CD14-positive monocyte (primary cell): ENCODE measurements at regions not wholly inside any gene's neighbourhood (a gene's known extent, or its start where the extent isn't known, plus 50 kb on each side); places are given as distances from the start of the nearest gene placed in this dataset.

ENCODE experiments used
- DNase-seq, 3 donors: peaks; one replicate each; pipeline ENCODE4 v3.0.0-alpha.2; 2011 to 2022
- H2AFZ ChIP-seq: 2 replicates; pipeline ENCODE4 v1.6.0; 2012; ENCODE audit warnings: mild to moderate bottlenecking, low read depth, low read length, inconsistent platforms; ENCODE audit not compliant: insufficient read depth, poor library complexity, severe bottlenecking
- H3K27ac ChIP-seq, 2 donors: 1 replicate in 1 of 2; 2 replicates in 1 of 2; pipeline ENCODE4 v1.5.1; 2012 to 2013; ENCODE audit warnings: low read length in 2 of 2, control low read depth in 1 of 2, inconsistent platforms in 1 of 2, low read depth in 1 of 2, mild to moderate bottlenecking in 1 of 2
- H3K27me3 ChIP-seq, 2 donors: one replicate each; pipeline versions ENCODE4 v1.6.0 to v1.6.1; 2011 to 2013; ENCODE audit warnings: low read length in 2 of 2; ENCODE audit not compliant: control insufficient read depth in 2 of 2, insufficient read depth in 2 of 2
- H3K36me3 ChIP-seq, 2 donors: replicated peaks in 1 of 2; 1 replicate in 1 of 2; 2 replicates in 1 of 2; pipeline versions ENCODE4 v1.5.1 to v1.6.1; 2012 to 2013; ENCODE audit warnings: low read length in 2 of 2, control low read depth in 1 of 2, inconsistent platforms in 1 of 2, mild to moderate bottlenecking in 1 of 2; ENCODE audit not compliant: insufficient read depth in 2 of 2, control insufficient read depth in 1 of 2
- H3K4me1 ChIP-seq, 2 donors: 1 replicate in 1 of 2; 2 replicates in 1 of 2; pipeline versions ENCODE4 v1.5.1 to v1.6.1; 2012 to 2013; ENCODE audit warnings: low read length in 2 of 2, control low read depth in 1 of 2, inconsistent platforms in 1 of 2, mild to moderate bottlenecking in 1 of 2, moderate library complexity in 1 of 2; ENCODE audit not compliant: insufficient read depth in 2 of 2, control insufficient read depth in 1 of 2
- H3K4me2 ChIP-seq: replicated peaks from 2 replicates; pipeline ENCODE3; 2012; ENCODE audit warnings: low read length, moderate library complexity, mild to moderate bottlenecking; ENCODE audit not compliant: poor library complexity, severe bottlenecking; ENCODE audit errors: extremely low read depth
- H3K4me3 ChIP-seq, 3 experiments: fragments of 200-600 bp in 1 of 3; sonication (generic) in 1 of 3; replicated peaks in 1 of 3; 1 replicate in 2 of 3; 2 replicates in 1 of 3; pipeline ENCODE4 v1.5.1; 2011 to 2013; ENCODE audit warnings: low read length in 3 of 3, mild to moderate bottlenecking in 3 of 3, control low read depth in 2 of 3, low read depth in 2 of 3, inconsistent platforms in 1 of 3, moderate library complexity in 1 of 3
- H3K79me2 ChIP-seq: 2 replicates; pipeline ENCODE4 v1.6.0; 2012; ENCODE audit warnings: mild to moderate bottlenecking, control low read depth, inconsistent platforms, low read length, moderate library complexity; ENCODE audit not compliant: insufficient read depth
- H3K9ac ChIP-seq: 2 replicates; pipeline ENCODE4 v1.6.0; 2017; ENCODE audit warnings: low read length, mild to moderate bottlenecking; ENCODE audit not compliant: insufficient read depth, poor library complexity, severe bottlenecking
- H3K9me3 ChIP-seq, 2 donors: replicated peaks in 1 of 2; 1 replicate in 1 of 2; 2 replicates in 1 of 2; pipeline versions ENCODE4 v1.5.1 to v1.6.1; 2012 to 2013; ENCODE audit warnings: low read length in 2 of 2, control low read depth in 1 of 2; ENCODE audit not compliant: control insufficient read depth in 1 of 2, insufficient read depth in 1 of 2
- H4K20me1 ChIP-seq: 2 replicates; pipeline ENCODE4 v1.6.0; 2012; ENCODE audit warnings: mild to moderate bottlenecking, low read length, control low read depth, moderate library complexity; ENCODE audit not compliant: insufficient read depth
- H3K27ac Mint-ChIP-seq, 7 donors: one replicate each; pipeline ENCODE4 v1.8.0; 2020; ENCODE audit warnings: mild to moderate bottlenecking in 7 of 7, mixed read lengths in 7 of 7, moderate library complexity in 6 of 7, inconsistent platforms in 2 of 7
- H3K27me3 Mint-ChIP-seq, 3 donors: one replicate each; pipeline ENCODE4 v1.8.0; 2021 to 2022; ENCODE audit warnings: low read depth in 3 of 3, mild to moderate bottlenecking in 3 of 3, mixed read lengths in 3 of 3, moderate library complexity in 3 of 3, inconsistent platforms in 1 of 3
- H3K36me3 Mint-ChIP-seq, 2 donors: one replicate each; pipeline ENCODE4 v1.8.0; 2020; ENCODE audit warnings: mixed read lengths in 2 of 2, inconsistent platforms in 1 of 2, mild to moderate bottlenecking in 1 of 2
- H3K4me1 Mint-ChIP-seq: one replicate; pipeline ENCODE4 v1.8.0; 2020; ENCODE audit warnings: mild to moderate bottlenecking, mixed read lengths
- H3K4me3 Mint-ChIP-seq, 2 donors: one replicate each; pipeline ENCODE4 v1.8.0; 2020; ENCODE audit warnings: mild to moderate bottlenecking in 2 of 2, mixed read lengths in 2 of 2, moderate library complexity in 1 of 2
- H3K9me3 Mint-ChIP-seq, 7 donors: one replicate each; pipeline ENCODE4 v1.8.0; 2020 to 2022; ENCODE audit warnings: mixed read lengths in 7 of 7, mild to moderate bottlenecking in 6 of 7, moderate library complexity in 6 of 7, inconsistent platforms in 2 of 7
- CTCF ChIP-seq: fragments of 200-600 bp; IDR thresholded peaks from one replicate; pipeline ENCODE4 v1.8.0; 2022; ENCODE audit warnings: antibody characterized with exemption, mild to moderate bottlenecking
- WGBS: methylation state at CpG from one replicate; pipeline ENCODE4 v1.1.5; 2013; ENCODE audit warnings: missing lambda C conversion rate; ENCODE audit not compliant: insufficient coverage; 5-methylcytosine and 5-hydroxymethylcytosine counted together
- intact Hi-C, 2 donors: fragments of 100-400 bp; cut with micrococcal nuclease; formaldehyde crosslinking; loops; one replicate each; pipeline versions ENCODE4 v1.15.0 to v1.15.1; 2023

DNA sequence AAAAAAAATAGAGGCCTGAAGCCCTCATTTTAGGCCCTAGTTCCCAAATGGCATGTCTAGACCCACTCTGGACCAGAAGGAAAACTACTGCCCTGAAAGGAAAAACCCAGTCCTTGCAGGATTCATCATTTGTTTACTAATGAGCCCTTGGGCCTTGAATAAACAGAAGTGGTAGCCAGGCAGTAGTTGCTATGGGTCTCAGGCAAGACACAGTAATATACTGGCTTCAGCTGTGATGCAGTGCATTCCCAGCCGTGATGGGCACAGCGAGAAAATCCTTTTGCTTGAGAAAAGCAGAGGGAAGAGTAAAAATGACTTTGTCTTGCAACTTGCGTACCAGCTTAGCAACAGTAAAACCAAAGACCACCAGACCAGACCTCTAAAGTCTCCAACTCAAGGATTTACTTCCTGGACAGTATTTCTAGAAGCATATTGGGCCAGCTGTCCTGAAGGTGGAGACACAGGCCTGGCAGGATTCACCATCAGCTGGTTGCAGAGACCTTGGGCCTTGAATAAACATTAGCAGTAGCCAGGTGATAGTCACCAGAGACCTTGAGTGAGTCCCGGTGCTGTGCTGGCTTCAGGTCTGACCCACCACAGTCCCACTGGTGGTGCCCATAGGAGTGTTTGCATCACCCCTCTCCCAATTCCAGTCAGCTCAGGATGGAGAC, 208.3 kb upstream of the SLITRK3 start:
- DNase-seq, result no peak
- Mint-ChIP-seq H3K27ac (no peak overlapping the region), H3K36me3 (no peaks in the 10 kb centered on the region), H3K9me3 (peaks cover 0 to 10% (median 4%) of the 10 kb centered on the region in 7 donors), H3K4me3 (no peak overlapping the region), H3K27me3 (peaks cover 0 to 2% (median 0%) of the 10 kb centered on the region in 3 donors), H3K4me1 (no peaks in the 10 kb centered on the region)
- no peaks in the 10 kb centered on the region for H3K27me3 ChIP-seq
- H3K9ac ChIP-seq, result no peak overlapping the region
- 79% methylated on average over 2 of the region's 4 CpGs for WGBS
- no peaks in the 10 kb centered on the region for H3K36me3 ChIP-seq
- H4K20me1 ChIP-seq, result no peaks in the 10 kb centered on the region
- H3K4me2 ChIP-seq, result no peak overlapping the region
- H3K79me2 ChIP-seq, result no peaks in the 10 kb centered on the region
- peaks cover 8 to 12% of the 10 kb centered on the region in 2 donors for H3K9me3 ChIP-seq
- intact Hi-C loops, result no loop called here
- no peak overlapping the region for H2AFZ ChIP-seq
- no peak overlapping the region for H3K27ac ChIP-seq
- no peak for TF ChIP-seq CTCF
- no peaks in the 10 kb centered on the region for H3K4me1 ChIP-seq
- no peak overlapping the region for H3K4me3 ChIP-seq

DNA sequence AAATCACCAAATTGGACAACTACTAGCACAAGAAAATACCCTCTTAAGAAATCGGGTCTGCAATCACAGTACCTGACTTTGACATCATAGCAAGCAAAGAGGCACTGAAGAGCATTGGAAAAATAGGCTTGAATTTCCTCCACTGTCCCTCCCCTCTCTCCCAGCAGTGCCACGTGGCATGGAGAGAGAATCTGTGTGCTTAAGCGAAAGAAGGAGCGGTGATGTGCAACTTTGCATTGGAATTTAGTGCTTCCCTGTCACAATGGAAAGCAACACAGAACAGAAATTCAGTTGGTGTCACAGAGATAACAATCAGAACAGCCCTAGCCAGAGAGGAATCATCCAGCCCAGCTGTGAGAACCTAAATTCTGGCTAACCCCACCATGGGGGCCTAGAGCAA, 207.5 kb upstream of the SLITRK3 start:
- intact Hi-C loops, result no loop called here
- TF ChIP-seq CTCF, result no peak
- H3K36me3 Mint-ChIP-seq, result no peaks in the 10 kb centered on the region
- no peak overlapping the region for H3K4me2 ChIP-seq
- H3K27ac Mint-ChIP-seq, result no peak overlapping the region
- peaks cover 8 to 12% of the 10 kb centered on the region in 2 donors for H3K9me3 ChIP-seq
- H3K9ac ChIP-seq, result no peak overlapping the region
- H3K27me3 Mint-ChIP-seq, result peaks cover 0 to 2% (median 0%) of the 10 kb centered on the region in 3 donors
- no peak for DNase-seq
- peaks cover 0 to 10% (median 4%) of the 10 kb centered on the region in 7 donors for H3K9me3 Mint-ChIP-seq
- H3K27ac ChIP-seq, result no peak overlapping the region
- H3K4me1 Mint-ChIP-seq, result no peaks in the 10 kb centered on the region
- H3K27me3 ChIP-seq, result no peaks in the 10 kb centered on the region
- WGBS, result 67% methylated on average over 4 of the region's 4 CpGs
- no peaks in the 10 kb centered on the region for H3K36me3 ChIP-seq
- H2AFZ ChIP-seq, result no peak overlapping the region
- H3K4me3 ChIP-seq, result no peak overlapping the region
- no peaks in the 10 kb centered on the region for H3K4me1 ChIP-seq
- no peaks in the 10 kb centered on the region for H3K79me2 ChIP-seq
- H3K4me3 Mint-ChIP-seq, result no peak overlapping the region
- H4K20me1 ChIP-seq, result no peaks in the 10 kb centered on the region
